Right renal cortex interstitium (tissue), 3 donors: ENCODE measurements at regions not wholly inside any gene's neighbourhood (a gene's known extent, or its start where the extent isn't known, plus 50 kb on each side); places are given as distances from the start of the nearest gene placed in this dataset.
"Not testable (repeated sequence)": the region's sequence is repeated elsewhere in the genome, so short reads cannot be mapped to it uniquely, and the experiment has no call there.

Source experiments
- DNase-seq, 3 donors: peaks; one replicate each; pipeline ENCODE4 v3.0.0-alpha.2; 2013; ENCODE audit warnings: low read depth in 3 of 3, low spot score in 2 of 3

GRCh38 chr7:116373229-116373628, 126.3 kb upstream of the CAV2 start:
- not testable (repeated sequence) for DNase-seq

DNA sequence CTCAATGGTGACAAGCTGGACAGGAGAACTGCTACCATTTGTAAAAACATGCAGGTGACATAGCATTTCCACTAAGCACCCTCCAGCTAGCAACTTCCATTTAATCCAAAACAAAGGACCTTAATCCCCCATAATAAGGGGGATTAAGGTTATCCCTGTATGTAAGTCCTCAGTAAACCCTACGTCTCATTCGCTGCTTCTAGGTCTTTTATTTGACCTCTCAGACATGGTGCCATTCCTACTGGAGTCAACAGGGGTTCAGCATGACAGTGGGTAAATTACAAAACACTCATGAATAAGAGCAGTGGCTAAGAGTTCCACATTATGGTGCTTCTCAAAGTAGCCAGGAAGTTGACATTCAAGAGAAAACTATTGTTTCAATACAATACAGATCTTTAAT, 121.8 kb upstream of the CAV2 start:
- no peak for DNase-seq

GRCh38 chr7:116380025-116380424, 119.5 kb upstream of the CAV2 start:
- DNase-seq, result no peak

- DNase-seq, result no peak
Observed at GRCh38 chr7:116382375-116382774, 117.2 kb upstream of the CAV2 start.

DNA sequence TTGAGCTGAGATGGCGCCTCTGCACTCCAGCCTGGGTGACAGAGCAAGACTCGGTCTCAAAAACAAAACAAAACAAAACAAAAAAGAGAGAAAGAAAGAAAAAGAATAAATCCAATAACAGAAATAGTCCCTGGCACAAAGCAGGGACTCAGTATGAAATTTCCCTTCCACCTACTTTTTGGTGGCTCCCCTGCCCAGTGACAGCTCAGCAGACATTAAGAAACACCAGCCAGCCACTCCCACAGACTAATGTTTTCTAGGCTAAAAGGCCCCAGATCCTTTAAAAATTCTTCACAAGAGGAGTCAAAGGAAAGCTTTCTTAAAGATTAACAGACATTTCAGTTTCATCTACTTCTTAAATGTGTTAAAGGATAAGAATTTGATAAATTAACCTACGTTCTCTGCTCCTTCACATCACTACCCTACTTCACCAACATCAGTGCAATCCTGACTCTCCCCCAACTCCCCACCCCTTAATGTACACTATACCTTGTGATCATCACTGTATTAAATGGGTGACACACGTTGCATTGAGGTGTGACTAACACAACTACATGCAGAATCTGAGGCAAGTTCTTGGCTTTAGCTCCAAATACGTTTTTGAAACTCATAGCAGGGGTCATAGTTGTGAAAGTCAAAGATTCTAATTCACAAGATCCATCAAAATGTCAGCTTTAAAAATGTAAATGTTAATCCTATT, 114.5 kb upstream of the CAV2 start:
- DNase-seq, result no peak

DNA sequence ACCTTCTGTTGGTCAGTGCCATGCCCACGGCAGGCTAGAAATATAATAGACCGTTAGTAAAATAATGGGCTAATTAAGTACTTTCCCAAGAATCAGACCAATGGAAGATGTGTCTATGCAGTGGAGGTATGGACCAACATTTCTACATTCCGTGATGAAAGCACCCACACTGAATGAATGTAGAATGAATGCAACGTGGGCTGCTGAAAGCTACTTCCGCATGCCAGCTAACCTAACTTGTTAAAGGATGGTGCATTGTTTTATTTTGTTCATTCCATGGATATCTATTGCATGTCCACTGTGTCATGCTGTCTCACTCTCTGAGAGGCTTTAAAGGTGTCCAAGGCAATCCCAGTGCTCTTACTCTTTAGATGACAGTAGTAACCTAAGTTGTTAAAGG, 112.9 kb upstream of the CAV2 start:
- no peak for DNase-seq

- DNase-seq, result no peak
Observed at GRCh38 chr7:116390363-116390762, 109.2 kb upstream of the CAV2 start.

DNA sequence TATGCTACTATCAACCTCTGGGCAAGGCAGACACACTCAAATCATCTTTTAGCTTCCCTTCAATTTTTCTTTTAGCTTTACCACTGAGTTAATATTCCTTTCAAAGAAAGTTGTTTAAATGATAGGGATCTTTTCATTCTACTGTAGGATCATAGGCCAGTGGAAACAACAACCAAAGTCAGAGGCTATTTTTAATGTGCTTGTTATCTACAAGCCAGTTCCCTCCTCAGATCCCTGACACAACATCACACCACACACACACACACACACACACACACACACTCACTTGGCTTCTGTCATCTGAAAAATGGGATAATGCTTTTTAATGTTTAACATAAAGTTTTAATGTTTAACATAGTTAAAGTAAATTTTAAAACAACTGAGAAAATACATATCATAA, 106.7 kb upstream of the CAV2 start:
- no peak for DNase-seq

DNA sequence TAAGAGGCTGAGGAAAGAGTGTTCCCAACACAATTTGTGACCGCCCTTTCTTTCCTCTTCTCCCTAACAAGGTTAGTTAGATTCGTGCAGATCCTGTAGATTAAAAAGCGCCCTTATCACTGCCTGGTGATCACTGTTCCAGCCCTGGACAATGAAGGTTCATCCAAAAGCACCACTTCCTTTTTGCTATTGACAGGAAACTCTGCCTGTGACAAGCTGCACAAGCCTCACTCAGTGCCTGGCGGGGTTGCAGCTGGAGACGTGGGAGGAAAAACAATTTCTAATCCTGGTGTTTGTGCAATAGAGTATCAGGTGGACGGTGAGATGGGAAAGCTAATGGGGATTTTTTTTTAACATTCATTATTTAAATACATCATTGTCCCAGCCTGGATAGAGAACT, 105.9 kb upstream of the CAV2 start:
- peak in 1 of 3 donors; percentile 10 for DNase-seq

DNA sequence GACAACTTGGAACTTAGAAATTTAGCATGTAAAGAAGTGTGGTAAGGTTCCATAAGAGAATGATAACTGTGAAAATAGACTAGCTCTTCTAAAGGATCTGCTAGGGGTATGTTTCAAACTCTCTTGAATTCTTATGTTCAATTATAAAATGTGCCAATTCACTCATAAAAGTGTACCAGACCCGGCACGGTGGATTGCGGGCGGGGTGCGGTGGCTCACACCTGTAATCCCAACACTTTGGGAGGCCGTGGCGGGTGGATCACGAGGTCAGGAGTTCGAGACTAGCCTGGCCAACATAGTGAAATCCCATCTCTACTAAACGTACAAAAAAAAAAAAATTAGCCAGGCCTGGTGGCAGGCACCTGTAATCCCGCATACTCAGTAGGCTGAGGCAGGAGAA, 105.4 kb upstream of the CAV2 start:
- DNase-seq, result no peak

DNA sequence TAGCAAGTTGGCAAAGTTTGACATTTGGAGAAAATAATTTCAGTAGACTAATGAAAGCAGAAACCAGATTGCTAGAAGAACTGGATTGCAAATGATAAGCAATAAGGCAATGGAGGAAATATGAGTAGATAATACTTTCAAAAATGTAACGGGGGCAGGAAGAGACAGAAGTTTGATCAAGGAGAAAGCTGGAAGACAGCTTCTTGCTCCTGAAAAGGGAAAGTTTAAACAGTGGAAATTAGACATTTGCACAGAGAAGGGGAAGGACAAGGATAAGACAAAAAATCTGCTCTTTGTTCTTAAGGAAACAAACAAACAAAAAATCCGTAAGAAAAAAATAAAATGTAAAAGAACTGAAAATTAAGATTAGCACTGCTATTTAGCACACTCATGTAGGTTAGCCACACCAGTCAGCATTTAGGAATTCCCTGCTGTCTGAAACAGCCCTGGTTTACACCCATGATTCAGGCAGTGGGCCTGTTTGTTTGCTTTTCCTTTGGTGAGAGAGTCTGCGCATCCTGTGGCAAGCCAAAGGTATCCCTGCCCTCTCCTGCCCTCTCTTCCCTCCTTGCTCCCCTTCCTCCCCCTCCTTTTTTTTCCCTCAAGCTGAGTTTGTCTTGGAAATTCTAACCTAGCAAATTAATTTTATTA, 104.3 kb upstream of the CAV2 start:
- no peak for DNase-seq

DNA sequence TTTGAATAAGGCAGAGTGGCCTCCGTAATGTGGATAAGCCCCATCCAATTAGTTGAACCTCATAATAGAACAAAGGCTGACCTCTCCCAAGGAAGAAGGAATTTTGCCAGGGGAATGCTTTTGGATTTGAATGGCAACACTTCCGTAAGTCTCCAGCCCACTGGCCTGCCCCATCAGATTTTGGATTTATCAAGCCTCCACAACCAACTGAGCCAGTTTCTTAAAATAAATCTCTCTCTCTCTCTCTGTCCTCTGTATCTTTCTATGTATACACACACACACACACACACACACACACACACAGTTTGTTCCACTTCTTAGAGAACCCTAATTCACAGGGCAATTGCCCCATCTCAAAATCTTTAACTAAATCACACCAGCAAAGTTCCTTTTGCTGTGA, 100.9 kb upstream of the CAV2 start:
- no peak for DNase-seq

- no peak for DNase-seq
Observed at GRCh38 chr7:116399819-116400218, 99.7 kb upstream of the CAV2 start.

DNA sequence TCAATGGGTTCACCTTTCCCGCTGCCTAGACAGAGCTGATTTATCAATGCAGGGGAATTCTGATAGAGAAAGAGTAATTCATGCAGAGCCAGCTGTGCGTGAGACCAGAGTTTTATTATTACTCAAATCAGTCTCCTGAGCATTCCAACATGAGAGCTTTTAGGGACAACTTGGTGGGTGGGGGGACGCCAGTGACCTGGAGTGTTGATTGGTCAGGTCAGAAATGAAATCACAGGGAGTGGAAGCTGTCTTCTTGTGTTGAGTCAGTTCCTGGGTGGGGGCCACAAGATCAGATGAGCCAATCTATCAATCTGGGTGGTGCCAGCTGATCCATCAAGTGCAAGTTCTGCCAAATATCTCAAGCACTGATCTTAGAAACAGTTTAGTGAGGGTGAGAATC, 99.0 kb upstream of the CAV2 start:
- DNase-seq, result no peak

- no peak for DNase-seq
Observed at GRCh38 chr7:116401711-116402110, 97.8 kb upstream of the CAV2 start.

DNA sequence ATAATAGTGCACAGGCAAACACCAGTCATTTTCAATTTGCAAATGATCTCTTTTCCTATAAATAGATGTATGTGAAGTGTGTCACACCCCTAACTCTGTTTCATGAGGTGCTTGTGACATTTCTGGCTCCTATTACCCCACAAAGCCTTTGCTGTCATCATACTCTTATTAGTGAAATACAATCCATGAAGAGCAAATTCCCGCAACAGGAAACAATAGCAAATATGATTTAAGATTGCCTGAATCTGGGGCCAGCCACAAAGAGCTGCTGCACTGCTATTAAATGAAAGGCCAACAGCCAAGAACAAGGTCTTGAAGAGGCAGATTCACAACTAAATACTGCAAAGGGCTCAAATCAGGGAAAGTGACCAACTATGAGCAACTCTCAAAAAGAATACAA, 96.3 kb upstream of the CAV2 start:
- no peak for DNase-seq

- DNase-seq, result no peak
Observed at GRCh38 chr7:116404389-116404788, 95.1 kb upstream of the CAV2 start.

- DNase-seq, result no peak
Observed at GRCh38 chr7:116405810-116406209, 93.7 kb upstream of the CAV2 start.

GRCh38 chr7:116407165-116407564, 92.4 kb upstream of the CAV2 start:
- no peak for DNase-seq

- no peak for DNase-seq
Observed at GRCh38 chr7:116408166-116408565, 91.4 kb upstream of the CAV2 start.

DNA sequence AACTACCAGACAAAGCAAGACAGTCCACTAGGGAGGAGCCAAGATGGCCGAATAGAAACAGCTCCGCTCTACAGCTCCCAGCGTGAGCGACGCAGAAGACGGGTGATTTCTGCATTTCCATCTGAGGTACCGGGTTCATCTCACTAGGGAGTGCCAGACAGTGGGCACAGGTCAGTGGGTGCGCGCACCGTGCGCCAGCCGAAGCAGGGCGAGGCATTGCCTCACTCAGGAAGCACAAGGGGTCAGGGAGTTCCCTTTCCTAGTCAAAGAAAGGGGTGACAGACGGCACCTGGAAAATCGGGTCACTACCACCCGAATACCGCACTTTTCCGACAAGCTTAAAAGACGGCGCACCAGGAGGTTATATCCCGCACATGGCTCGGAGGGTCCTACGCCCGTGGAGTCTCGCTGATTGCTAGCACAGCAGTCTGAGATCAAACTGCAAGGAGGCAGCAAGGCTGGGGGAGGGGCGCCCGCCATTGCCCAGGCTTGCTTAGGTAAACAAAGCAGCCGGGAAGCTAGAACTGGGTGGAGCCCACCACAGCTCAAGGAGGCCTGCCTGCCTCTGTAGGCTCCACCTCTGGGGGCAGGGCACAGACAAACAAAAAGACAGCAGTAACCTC, 90.6 kb upstream of the CAV2 start:
- DNase-seq, result not testable (repeated sequence)

DNA sequence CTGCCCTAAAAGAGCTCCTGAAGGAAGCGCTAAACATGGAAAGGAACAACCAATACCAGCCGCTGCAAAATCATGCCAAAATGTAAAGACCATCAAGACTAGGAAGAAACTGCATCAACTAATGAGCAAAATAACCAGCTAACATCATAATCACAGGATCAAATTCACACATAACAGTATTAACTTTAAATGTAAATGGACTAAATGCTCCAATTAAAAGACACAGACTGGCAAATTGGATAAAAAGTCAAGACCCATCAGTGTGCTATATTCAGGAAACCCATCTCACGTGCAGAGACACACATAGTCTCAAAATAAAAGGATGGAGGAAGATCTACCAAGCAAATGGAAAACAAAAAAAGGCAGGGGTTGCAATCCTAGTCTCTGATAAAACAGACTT, 88.8 kb upstream of the CAV2 start:
- DNase-seq, result not testable (repeated sequence)
